Stimulated activated CD4-positive, alpha-beta T cell treated with anti-CD3 and anti-CD28 coated beads, Interleukin-4, amount 100 ng/mL, for 1 hour (primary cell): ENCODE measurements at regions not wholly inside any gene's neighbourhood (a gene's known extent, or its start where the extent isn't known, plus 50 kb on each side); places are given as distances from the start of the nearest gene placed in this dataset.
"Not testable (repeated sequence)": the region's sequence is repeated elsewhere in the genome, so short reads cannot be mapped to it uniquely, and the experiment has no call there.

Experiments
- DNase-seq: peaks from one replicate; pipeline ENCODE4 v3.0.0-alpha.2; 2020

DNA sequence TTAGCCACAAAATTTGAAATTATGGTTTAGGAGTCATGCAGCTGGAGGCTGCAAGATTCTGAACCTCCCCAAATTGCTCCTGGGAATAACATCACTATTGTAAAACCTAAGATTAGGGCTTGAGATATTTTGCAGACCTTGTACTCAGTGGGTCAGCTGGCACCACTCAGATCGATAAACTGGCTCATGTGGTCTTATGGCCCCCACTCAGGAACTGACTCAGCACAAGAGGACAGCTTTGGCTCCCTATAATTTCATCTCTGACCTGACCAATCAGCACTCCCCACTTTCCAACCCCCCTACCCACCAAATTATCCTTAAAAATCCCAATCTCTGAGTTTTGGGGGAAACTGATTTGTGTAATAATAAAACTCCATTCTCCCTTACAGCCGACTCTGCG, 161.6 kb downstream of the BRMS1L start:
- no peak for DNase-seq

DNA sequence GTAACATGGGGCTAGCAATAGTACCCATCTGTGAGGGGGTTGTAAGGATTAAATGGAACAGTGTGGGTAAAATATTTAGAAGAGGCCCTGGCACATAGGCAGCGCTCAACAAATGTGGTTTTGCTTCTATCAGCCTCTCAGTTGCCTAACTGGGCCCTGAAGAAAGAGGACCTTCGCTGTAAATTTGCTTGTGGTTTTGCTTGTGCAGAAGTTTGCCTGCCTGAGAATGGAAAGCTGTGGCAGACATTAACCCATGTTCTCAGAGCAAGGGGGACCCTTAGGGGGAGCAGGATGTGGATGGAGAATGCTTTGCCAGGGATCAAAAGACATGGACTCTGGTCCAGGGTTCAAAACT, 160.1 kb downstream of the BRMS1L start:
- no peak for DNase-seq

DNA sequence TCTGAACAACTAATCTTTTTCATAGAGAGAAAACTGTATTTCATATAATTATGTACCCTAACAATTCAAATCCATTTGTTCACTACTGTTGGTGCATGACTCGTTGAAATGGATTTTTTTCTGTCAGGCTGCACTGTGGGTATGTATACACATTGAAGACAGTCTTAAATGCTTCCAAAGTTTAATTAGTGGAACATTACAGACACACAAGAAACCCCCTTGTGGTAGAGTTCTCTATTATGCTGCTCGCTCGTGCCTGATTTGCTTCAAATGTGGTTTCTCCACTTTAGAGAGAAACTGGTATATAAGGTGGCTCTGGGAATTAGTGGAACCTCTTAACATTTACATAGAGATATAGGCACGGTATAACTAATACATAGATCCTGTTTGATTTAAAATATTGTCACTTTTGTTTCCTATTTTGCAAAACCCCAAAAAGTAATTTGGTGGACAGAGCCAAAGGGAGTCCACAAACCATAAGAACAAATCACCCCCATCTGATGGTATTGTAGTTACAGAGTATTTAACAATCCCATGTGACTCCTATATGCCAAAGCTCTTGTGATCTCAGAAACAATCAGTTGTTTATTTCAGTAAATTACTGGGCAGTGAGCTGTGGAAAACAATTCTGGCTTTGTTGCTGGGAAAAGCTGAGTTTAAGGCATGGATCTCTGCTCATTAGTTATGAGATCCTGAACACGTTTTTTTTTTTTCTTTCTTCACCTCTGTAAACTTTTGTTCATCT, 159.5 kb downstream of the BRMS1L start:
- DNase-seq: no peak

DNA sequence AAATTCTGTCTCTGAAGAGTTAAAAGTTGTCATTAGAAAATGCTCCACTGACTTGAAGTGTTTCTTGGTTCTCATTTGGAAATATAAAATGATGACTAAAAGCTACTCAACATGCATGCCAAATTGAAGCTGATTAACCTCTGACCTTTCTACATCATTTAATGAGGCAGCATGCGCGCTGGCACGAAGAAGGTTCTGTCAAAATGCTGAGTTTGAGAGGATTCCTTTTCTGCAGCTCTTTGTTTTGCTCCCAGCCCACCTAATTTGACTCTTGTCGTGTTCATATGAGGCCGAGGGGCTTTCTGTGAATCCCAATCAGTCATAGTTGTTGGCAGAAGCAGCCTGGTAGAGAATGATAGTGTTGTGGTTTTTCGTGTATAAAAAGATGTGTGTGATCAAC, 153.4 kb downstream of the BRMS1L start:
- DNase-seq: no peak

- no peak for DNase-seq
Measured at GRCh38 chr14:35978561-35978960, 152.4 kb downstream of the BRMS1L start.

DNA sequence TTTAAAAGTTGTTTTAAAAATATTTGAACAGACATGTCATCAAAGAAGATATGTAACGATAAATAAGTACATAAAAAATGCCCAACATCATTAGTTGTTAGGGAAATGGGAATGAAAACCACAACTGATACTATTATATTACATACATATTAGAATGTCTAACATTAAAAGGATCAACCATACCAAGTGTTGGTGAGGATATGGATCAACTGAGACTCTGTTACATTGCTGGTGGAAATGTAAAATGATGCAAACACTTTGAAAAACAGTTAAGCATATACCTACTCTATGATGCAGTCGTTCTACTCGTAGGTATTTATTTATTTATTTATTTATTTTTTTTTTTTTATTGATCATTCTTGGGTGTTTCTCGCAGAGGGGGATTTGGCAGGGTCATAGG, 149.7 kb downstream of the BRMS1L start:
- no peak for DNase-seq

DNA sequence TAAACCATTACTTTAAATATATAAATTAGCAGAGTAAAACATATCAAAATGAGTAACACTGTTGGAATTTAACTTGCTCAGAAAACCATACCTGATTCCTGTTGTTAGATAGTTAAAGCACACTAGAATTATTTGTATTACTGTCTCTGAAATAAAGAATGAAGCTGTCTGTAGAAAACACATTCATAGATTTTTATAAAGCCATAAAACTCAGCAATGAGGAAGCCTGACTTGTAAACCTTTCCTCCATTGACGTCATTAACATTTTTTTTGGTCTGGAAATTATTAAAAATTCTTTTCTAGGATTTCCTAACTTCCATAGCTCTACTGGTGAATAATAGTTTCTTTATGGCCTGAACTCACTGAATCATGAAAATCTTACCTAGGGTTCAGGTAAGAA, 147.6 kb downstream of the BRMS1L start:
- DNase-seq: no peak

- no peak for DNase-seq
Measured at GRCh38 chr14:35971965-35972630, 146.0 kb downstream of the BRMS1L start.

DNA sequence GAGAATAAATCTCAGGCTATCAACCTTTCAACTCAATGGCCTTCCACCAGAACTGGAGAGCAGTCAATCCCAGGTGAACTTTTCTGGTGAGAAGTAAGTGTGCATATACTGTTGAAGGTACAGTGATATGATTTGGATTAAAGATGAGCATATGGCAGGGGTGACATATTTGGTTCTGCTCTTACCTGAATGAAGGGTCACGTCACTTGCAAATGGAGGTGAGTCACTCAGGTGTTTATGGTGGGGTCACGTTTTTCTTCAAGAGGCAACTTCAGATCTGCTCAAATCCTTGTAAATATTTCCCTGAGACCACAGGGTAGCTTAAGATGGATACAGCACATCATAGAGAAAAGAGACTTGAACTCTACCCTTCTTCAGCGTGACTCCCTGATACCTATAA, 143.2 kb downstream of the BRMS1L start:
- DNase-seq: no peak

- no peak for DNase-seq
Measured at GRCh38 chr14:35965400-35965799, 139.3 kb downstream of the BRMS1L start.

DNA sequence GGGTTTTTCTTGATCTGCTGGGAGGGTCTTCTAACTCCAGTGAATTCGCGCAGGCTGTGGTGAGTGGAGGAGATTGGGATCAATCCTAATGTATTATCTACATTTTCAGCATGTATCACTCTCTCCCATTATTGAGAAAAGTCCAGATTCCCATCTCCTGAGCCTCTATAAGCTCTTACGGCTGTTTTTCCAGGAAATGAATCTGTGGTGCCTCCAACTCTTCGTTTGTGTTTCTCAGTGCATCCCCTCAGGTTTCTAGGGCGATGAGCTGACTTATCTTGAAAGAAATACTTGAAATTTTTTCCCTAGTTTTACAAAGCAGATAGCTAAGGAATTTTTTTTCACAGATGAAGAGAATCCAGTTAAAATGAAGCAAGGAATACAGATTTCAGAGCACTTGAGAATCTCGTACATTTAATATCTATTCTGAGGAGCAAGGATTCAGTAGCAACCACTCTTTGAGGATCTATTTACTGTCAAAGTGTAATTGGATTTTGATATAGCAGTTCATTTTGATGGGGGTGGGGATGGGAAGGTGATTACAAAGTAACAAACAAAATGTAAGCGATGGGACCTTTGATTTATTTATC, 138.7 kb downstream of the BRMS1L start:
- no peak for DNase-seq

- no peak for DNase-seq
Measured at GRCh38 chr14:35963209-35963608, 137.1 kb downstream of the BRMS1L start.

GRCh38 chr14:35961697-35962274, 135.6 kb downstream of the BRMS1L start:
- DNase-seq: no peak

DNA sequence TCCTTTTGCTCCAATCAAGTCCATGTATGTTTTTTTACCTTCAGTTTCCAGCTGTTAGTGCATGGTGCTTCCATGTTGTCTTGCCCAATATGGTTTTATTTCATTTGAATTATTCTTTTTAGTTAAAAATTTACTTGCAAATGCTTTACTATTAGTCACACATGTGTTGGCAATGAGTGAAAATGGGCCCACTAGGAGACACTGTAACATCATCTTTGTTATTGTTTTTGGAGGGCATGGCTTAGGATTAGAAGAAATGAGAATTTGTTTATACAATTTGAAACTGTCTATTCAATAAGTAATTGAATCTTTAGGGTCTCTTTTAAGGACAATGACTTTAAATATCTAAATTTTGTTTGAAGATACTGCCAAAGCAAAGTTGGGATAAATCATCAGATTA, 133.7 kb downstream of the BRMS1L start:
- DNase-seq: no peak

GRCh38 chr14:35958499-35958898, 132.4 kb downstream of the BRMS1L start:
- no peak for DNase-seq

DNA sequence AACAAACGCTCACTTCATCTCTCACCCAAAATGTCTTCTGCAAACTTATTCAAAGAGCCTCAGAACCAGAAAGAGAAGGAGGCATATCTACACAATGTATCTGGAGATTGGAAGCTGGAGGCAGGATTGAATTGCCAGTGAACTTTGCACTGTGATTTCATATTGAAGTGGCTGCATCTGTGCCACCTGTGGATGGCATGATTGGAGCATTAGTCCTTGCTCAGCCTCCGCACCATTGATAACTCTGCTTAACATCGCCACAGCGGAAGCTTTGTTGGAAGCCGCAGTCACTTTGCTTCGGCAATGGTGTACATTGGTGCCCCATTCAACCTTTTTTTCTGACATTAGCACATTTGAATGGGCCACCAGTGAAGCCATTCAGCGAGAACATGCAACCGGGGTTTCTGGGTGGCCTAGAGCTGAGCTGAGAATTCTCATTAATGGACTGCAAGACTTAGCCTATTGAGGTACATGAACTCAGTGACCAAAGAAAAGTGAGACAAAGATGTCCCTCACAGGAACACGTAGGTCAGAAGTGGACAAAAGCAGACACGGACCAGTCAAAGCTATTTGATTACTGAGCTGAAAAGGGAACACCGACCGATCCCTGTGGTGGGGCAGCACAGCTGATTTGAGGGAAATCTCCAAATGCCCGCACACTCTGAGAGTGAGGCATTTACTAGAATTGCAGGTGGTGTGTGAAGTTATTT, 130.4 kb downstream of the BRMS1L start:
- no peak for DNase-seq

GRCh38 chr14:35952584-35952983, 126.4 kb downstream of the BRMS1L start:
- DNase-seq: no peak

DNA sequence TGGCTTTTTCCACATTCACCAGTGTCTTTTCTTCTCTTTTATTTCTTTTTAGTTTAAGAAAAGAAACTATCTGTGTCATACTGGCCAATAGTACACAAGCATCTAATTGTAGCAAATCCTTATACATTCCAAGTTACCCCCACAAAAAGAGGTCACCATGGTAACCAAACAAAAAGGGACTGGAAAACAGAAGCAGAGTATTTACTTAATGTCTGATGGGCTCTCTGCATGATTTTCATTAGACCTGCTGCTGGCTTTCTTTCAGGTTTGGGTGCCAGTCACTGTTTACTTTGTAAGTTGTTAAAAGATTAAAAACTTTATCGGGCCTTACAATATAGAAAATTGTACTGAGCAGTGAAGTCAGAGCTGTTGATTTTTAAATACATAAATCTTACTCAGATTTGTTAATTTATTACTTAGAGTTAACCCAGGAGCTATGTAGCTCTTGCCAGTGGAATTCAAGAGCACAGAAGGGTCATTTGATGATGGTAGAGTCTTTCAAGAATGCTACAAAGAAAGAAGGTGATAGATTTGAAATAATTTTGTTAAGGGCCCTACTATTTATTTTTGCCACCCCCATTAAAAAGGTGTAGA, 123.9 kb downstream of the BRMS1L start:
- DNase-seq: no peak

DNA sequence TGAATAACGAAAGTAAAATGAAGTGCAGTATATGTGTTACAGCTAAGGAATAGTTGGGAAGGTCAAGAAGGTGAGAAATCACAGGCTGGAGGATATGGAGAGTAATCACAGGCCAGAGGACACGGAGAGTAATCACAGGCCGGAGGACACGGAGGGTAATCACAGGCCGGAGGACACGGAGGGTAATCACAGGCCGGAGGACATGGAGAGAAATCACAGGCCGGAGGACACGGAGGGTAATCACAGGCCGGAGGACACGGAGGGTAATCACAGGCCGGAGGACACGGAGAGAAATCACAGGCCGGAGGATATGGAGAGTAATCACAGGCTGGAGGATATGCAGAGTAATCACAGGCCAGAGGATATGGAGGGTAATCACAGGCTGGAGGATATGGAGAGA, 121.8 kb downstream of the BRMS1L start:
- DNase-seq: not testable (repeated sequence)

GRCh38 chr14:35944847-35945246, 118.7 kb downstream of the BRMS1L start:
- peak; percentile 7 for DNase-seq

GRCh38 chr14:35940291-35940690, 114.2 kb downstream of the BRMS1L start:
- DNase-seq: no peak

DNA sequence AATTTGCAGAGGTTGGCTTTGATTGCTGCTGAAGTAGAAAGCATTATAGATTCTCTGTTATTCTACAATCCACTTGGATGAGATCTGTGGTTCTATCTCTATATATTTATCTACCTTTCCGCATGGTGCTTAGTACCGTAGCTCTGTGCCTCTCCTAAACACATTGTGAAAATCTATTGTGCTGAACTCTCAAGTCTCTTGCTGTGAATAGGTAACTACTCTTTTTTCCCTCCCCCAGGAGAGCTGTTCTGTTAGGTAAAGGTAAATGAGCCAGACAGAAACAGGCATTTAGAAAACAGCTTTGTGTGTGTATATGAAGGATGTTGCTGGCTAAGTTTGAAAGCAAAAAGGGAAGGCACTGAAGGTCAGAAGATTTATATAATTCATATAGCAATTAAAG, 112.6 kb downstream of the BRMS1L start:
- no peak for DNase-seq

- DNase-seq: no peak
Measured at GRCh38 chr14:35934499-35934898, 108.4 kb downstream of the BRMS1L start.
